ENCODE measurements at regions not wholly inside any gene's neighbourhood (a gene's known extent, or its start where the extent isn't known, plus 50 kb on each side); places are given as distances from the start of the nearest gene placed in this dataset.

GRCh38 chr6:141097471-141097870 is 1035.3 kb upstream of the GJE1 start:
- ATAC-seq (no peak), DNase-seq (no peak)
- no peak for TF ChIP-seq POLR2A (IDR thresholded peaks at IDR 0.05)
- TF ChIP-seq CTCF (IDR thresholded peaks at IDR 0.05 in 4 of 5, conservative IDR thresholded peaks at IDR 0.05 in 1 of 5), result no peak
- Histone ChIP-seq H3K4me1 (no peaks in the 10 kb centered on the region), H3K9me3 (no peaks in the 10 kb centered on the region), H3K27me3 (no peaks in the 10 kb centered on the region), H3K4me3 (no peak overlapping the region), H3K36me3 (no peaks in the 10 kb centered on the region), H3K27ac (no peak overlapping the region)
- in situ Hi-C loops (cut with MboI; ENCODE audit: low sequenced_read_pairs in 4 of 4), result no loop called here
- intact Hi-C loops (cut with DNase I; ENCODE audit: low total_unique reads), result no loop called here

GRCh38 chr6:141095308-141095707 is 1037.4 kb upstream of the GJE1 start:
- H3K4me3 ChIP-seq, result no peak overlapping the region
- H3K27ac ChIP-seq, result no peak overlapping the region
- no peak for DNase-seq
- TF ChIP-seq POLR2A (IDR thresholded peaks at IDR 0.05), result no peak
- in situ Hi-C loops (cut with MboI; ENCODE audit: low sequenced_read_pairs in 4 of 4), result no loop called here
- no peaks in the 10 kb centered on the region for H3K4me1 ChIP-seq
- intact Hi-C loops (cut with DNase I; ENCODE audit: low total_unique reads), result no loop called here
- H3K9me3 ChIP-seq, result no peaks in the 10 kb centered on the region
- H3K27me3 ChIP-seq, result no peaks in the 10 kb centered on the region
- ATAC-seq, result no peak
- H3K36me3 ChIP-seq, result no peaks in the 10 kb centered on the region

GRCh38 chr6:141088171-141088570 is 1044.6 kb upstream of the GJE1 start:
- Histone ChIP-seq H3K36me3 (no peaks in the 10 kb centered on the region), H3K4me3 (no peak overlapping the region), H3K9me3 (no peaks in the 10 kb centered on the region), H3K27ac (no peak overlapping the region), H3K27me3 (no peaks in the 10 kb centered on the region), H3K4me1 (no peaks in the 10 kb centered on the region)
- no peak for DNase-seq
- intact Hi-C loops (cut with DNase I; ENCODE audit: low total_unique reads), result no loop called here
- no peak for ATAC-seq
- TF ChIP-seq POLR2A (IDR thresholded peaks at IDR 0.05), result no peak
- no peak for TF ChIP-seq CTCF (IDR thresholded peaks at IDR 0.05 in 4 of 5, conservative IDR thresholded peaks at IDR 0.05 in 1 of 5)
- in situ Hi-C loops (cut with MboI; ENCODE audit: low sequenced_read_pairs in 4 of 4), result no loop called here

- in situ Hi-C loops (cut with MboI; ENCODE audit: low sequenced_read_pairs in 4 of 4) (no loop called here), intact Hi-C loops (cut with DNase I; ENCODE audit: low total_unique reads) (no loop called here)
- TF ChIP-seq POLR2A (IDR thresholded peaks at IDR 0.05) (no peak), CTCF (IDR thresholded peaks at IDR 0.05 in 4 of 5, conservative IDR thresholded peaks at IDR 0.05 in 1 of 5) (no peak)
Observed at GRCh38 chr6:141077355-141078333, 1055.1 kb upstream of the GJE1 start.

GRCh38 chr6:141057761-141058160 is 1075.0 kb upstream of the GJE1 start:
- TF ChIP-seq CTCF (IDR thresholded peaks at IDR 0.05 in 4 of 5, conservative IDR thresholded peaks at IDR 0.05 in 1 of 5), result no peak
- TF ChIP-seq POLR2A (IDR thresholded peaks at IDR 0.05), result no peak
- Histone ChIP-seq H3K27ac (no peak overlapping the region), H3K9me3 (no peaks in the 10 kb centered on the region), H3K27me3 (no peaks in the 10 kb centered on the region), H3K4me1 (no peaks in the 10 kb centered on the region), H3K36me3 (no peaks in the 10 kb centered on the region), H3K4me3 (no peak overlapping the region)
- in situ Hi-C loops (cut with MboI; ENCODE audit: low sequenced_read_pairs in 4 of 4), result no loop called here
- intact Hi-C loops (cut with DNase I; ENCODE audit: low total_unique reads), result no loop called here
- no peak for ATAC-seq
- DNase-seq, result no peak

More at GRCh38 chr6:141077355-141078333, 1055.1 kb upstream of the GJE1 start:
- H3K9me3 ChIP-seq, result no peaks in the 10 kb centered on the region
- H3K27me3 ChIP-seq, result no peaks in the 10 kb centered on the region
- H3K4me3 ChIP-seq, result no peak overlapping the region
- H3K27ac ChIP-seq, result no peak overlapping the region
- no peaks in the 10 kb centered on the region for H3K36me3 ChIP-seq
- DNase-seq (no peak), ATAC-seq (no peak)
- H3K4me1 ChIP-seq, result no peaks in the 10 kb centered on the region
